Type B pancreatic cell (in vitro differentiated cells): ENCODE measurements at regions not wholly inside any gene's neighbourhood (a gene's known extent, or its start where the extent isn't known, plus 50 kb on each side); places are given as distances from the start of the nearest gene placed in this dataset.

ENCODE experiments used
- DNase-seq: peaks from one replicate; pipeline ENCODE4 v3.0.0; 2021; ENCODE audit warnings: mixed read lengths; ENCODE audit not compliant: unreplicated experiment; ENCODE audit errors: extremely low spot score
- H3K27ac Mint-ChIP-seq: 2 replicates; pipeline ENCODE4 v1.8.0; 2021; ENCODE audit warnings: mild to moderate bottlenecking, mixed read lengths
- H3K27me3 Mint-ChIP-seq: 2 replicates; pipeline ENCODE4 v1.8.0; 2021; ENCODE audit warnings: mixed read lengths
- H3K36me3 Mint-ChIP-seq: 2 replicates; pipeline ENCODE4 v1.8.0; 2021; ENCODE audit warnings: mixed read lengths
- H3K4me1 Mint-ChIP-seq: one replicate; pipeline ENCODE4 v1.8.0; 2021; ENCODE audit warnings: mixed read lengths; ENCODE audit not compliant: unreplicated experiment
- H3K4me3 Mint-ChIP-seq: 2 replicates; pipeline ENCODE4 v1.8.0; 2021; ENCODE audit warnings: mild to moderate bottlenecking, mixed read lengths
- H3K9me3 Mint-ChIP-seq: 2 replicates; pipeline ENCODE4 v1.8.0; 2021; ENCODE audit warnings: mixed read lengths
- CTCF ChIP-seq: fragments of 200-600 bp; sonication (generic); conservative IDR thresholded peaks from 2 replicates; pipeline ENCODE4 v1.5.0; 2021; ENCODE audit warnings: antibody characterized with exemption, mild to moderate bottlenecking

DNA sequence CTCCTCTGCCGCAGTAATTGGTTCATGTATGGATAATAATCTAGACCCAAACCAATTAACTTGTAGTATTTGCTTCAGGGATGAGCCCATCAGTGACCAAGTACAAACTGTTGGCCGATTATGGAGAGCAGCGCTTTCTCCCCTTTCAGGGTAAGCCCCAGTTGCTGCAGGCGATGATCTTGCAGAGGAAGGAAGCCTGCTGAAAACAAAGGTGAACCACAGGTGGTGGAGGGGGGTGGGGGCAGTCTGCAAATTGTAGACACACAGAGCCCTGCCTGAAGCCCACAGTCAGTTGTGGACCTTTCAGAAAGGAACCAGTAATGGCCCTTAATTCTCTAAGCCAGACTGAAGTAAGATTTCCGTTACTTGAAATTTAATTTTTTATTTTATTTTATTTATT is 167.9 kb upstream of the JARID2 start:
- Mint-ChIP-seq H3K4me3 (no peak overlapping the region), H3K36me3 (no peaks in the 10 kb centered on the region), H3K27ac (peak overlapping the region; percentile 21), H3K9me3 (peaks cover 4% of the 10 kb centered on the region), H3K4me1 (peaks cover 18% of the 10 kb centered on the region), H3K27me3 (no peaks in the 10 kb centered on the region)
- no peak for DNase-seq
- no peak for TF ChIP-seq CTCF

DNA sequence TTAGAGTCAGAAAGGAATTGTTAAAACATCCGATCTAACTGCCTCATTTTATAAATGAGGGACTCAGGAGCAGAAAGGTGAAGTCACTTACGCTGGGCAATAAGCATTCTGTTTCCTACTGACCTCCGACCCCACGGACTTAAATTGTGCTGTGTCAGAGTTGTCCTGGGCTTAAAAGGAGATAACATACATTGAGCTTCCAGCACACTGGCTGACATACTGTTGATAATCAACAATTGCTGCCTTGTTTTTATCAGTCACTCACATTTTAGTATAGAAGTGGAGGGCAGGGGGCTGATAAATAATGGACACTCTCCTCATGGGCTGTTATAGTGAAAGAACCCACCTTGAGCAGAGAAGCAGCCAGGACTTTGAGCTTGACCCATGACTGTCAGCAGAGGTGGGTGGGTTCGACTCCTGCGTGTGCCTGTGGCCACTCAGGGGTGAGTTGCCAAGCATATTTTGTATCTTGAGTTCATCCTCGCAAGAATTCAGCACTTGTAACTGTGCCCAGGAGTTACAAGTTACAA is 166.5 kb upstream of the JARID2 start:
- Mint-ChIP-seq H3K4me3 (no peak overlapping the region), H3K9me3 (peaks cover 4% of the 10 kb centered on the region), H3K27me3 (no peaks in the 10 kb centered on the region), H3K36me3 (no peaks in the 10 kb centered on the region), H3K4me1 (peaks cover 18% of the 10 kb centered on the region), H3K27ac (peak overlapping the region; percentile 57)
- no peak for DNase-seq
- TF ChIP-seq CTCF: no peak

DNA sequence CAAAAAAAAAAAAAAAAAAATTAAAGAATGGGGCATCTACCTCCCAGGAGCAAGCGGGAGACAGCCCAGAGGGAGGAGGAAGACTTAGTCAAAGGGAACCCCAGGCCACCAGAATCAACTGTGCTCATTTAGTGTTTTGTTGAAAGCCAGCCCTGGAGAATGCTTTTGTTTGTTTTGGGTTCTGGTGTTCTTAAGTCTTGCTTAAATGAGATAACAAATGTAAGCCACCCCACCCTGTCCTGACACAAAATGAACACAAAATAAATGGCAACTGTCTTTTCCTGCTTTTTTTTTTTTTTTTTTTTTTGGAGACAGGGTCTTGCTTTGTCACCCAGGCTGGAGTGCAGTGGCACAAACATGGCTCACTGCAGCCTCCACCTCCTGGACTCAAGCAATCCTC is 165.0 kb upstream of the JARID2 start:
- peak overlapping the region; percentile 22 for H3K27ac Mint-ChIP-seq

DNA sequence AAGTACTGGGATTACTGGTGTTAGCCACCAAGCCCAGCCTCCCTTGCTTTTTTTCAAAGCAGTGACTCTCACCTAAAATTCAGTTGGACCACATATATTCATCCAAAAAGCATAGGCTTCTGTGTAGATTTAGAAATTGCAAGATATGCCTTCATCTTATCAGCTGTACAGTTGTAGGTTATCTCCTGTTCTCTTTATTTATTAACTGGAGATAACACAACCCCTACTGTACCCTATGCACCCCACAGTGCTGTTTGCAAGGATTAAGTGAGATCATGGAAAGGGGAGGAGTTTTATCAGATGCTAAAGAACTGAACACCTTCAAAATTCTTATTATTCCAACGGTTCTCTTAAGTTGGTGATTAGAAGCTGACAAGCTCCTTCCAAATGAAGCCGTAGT is 164.4 kb upstream of the JARID2 start:
- peaks cover 22% of the 10 kb centered on the region for H3K4me1 Mint-ChIP-seq
- no peaks in the 10 kb centered on the region for H3K36me3 Mint-ChIP-seq
- no peak overlapping the region for H3K4me3 Mint-ChIP-seq
- no peak for DNase-seq
- TF ChIP-seq CTCF: no peak
- no peaks in the 10 kb centered on the region for H3K27me3 Mint-ChIP-seq
- H3K27ac Mint-ChIP-seq: peak overlapping the region; percentile 22
- H3K9me3 Mint-ChIP-seq: no peaks in the 10 kb centered on the region

More for the DNA sequence above, 165.0 kb upstream of the JARID2 start:
- Mint-ChIP-seq H3K4me3 (no peak overlapping the region), H3K9me3 (no peaks in the 10 kb centered on the region), H3K27me3 (no peaks in the 10 kb centered on the region), H3K4me1 (peaks cover 18% of the 10 kb centered on the region), H3K36me3 (no peaks in the 10 kb centered on the region)
- no peak for DNase-seq
- no peak for TF ChIP-seq CTCF

GRCh38 chr6:15082708-15083107 is 163.2 kb upstream of the JARID2 start:
- no peak for DNase-seq
- Mint-ChIP-seq H3K36me3 (peaks cover 5% of the 10 kb centered on the region), H3K27ac (no peak overlapping the region), H3K27me3 (no peaks in the 10 kb centered on the region), H3K4me1 (peaks cover 14% of the 10 kb centered on the region), H3K9me3 (no peaks in the 10 kb centered on the region), H3K4me3 (no peak overlapping the region)
- TF ChIP-seq CTCF: no peak
